Skin epidermis (tissue), 12 donors: ENCODE measurements at regions not wholly inside any gene's neighbourhood (a gene's known extent, or its start where the extent isn't known, plus 50 kb on each side); places are given as distances from the start of the nearest gene placed in this dataset.
A peak's percentile ranks its signal among the peaks of the same experiment; 100 is the strongest.
"Not testable (repeated sequence)": the region's sequence is repeated elsewhere in the genome, so short reads cannot be mapped to it uniquely, and the experiment has no call there.

ENCODE experiments used
- H3K27ac ChIP-seq, 21 experiments: fragments of 200-600 bp; sonication (generic) in 11 of 21; one replicate each; pipeline ENCODE4 v1.5.0; 2020; ENCODE audit warnings: mild to moderate bottlenecking in 3 of 21, inconsistent platforms in 2 of 21, moderate library complexity in 2 of 21
- H3K4me3 ChIP-seq, 7 experiments: fragments of 200-600 bp; sonication (generic) in 2 of 7; one replicate each; pipeline ENCODE4 v1.5.0; 2020; ENCODE audit warnings: inconsistent platforms in 2 of 7, mild to moderate bottlenecking in 2 of 7, moderate library complexity in 1 of 7

- H3K27ac ChIP-seq, result no peak overlapping the region
- H3K4me3 ChIP-seq, result no peak overlapping the region
Observed at GRCh38 chr11:121924191-121924590, 191.8 kb downstream of the BLID start.

- H3K4me3 ChIP-seq, result no peak overlapping the region
- no peak overlapping the region for H3K27ac ChIP-seq
Observed at GRCh38 chr11:121917482-121917881, 198.5 kb downstream of the BLID start.

- H3K4me3 ChIP-seq, result no peak overlapping the region
- no peak overlapping the region for H3K27ac ChIP-seq
Observed at GRCh38 chr11:121914508-121915059, 201.4 kb downstream of the BLID start.

GRCh38 chr11:121909596-121909995 is 206.4 kb downstream of the BLID start:
- H3K27ac ChIP-seq, result peak overlapping the region in 1 of 21 experiments; percentile 29
- H3K4me3 ChIP-seq, result no peak overlapping the region

- H3K4me3 ChIP-seq, result no peak overlapping the region
- H3K27ac ChIP-seq, result no peak overlapping the region
Observed at GRCh38 chr11:121907379-121907778, 208.6 kb downstream of the BLID start.

GRCh38 chr11:121904148-121904547 is 211.9 kb downstream of the BLID start:
- no peak overlapping the region for H3K4me3 ChIP-seq
- H3K27ac ChIP-seq, result no peak overlapping the region

- Histone ChIP-seq H3K4me3 (no peak overlapping the region), H3K27ac (no peak overlapping the region)
Observed at GRCh38 chr11:121901886-121902285, 214.1 kb downstream of the BLID start.

GRCh38 chr11:121901417-121901816 is 214.6 kb downstream of the BLID start:
- H3K4me3 ChIP-seq, H3K27ac ChIP-seq: not testable (repeated sequence)

GRCh38 chr11:121899520-121899919 is 216.5 kb downstream of the BLID start:
- no peak overlapping the region for H3K27ac ChIP-seq

GRCh38 chr11:121898903-121899302 is 217.1 kb downstream of the BLID start:
- H3K27ac ChIP-seq, result no peak overlapping the region
- no peak overlapping the region for H3K4me3 ChIP-seq

More at GRCh38 chr11:121899520-121899919, 216.5 kb downstream of the BLID start:
- no peak overlapping the region for H3K4me3 ChIP-seq

- Histone ChIP-seq H3K4me3 (no peak overlapping the region), H3K27ac (peak overlapping the region in 1 of 21 experiments; percentile 8)
Observed at GRCh38 chr11:121895919-121896318, 220.1 kb downstream of the BLID start.

GRCh38 chr11:121894581-121894980 is 221.4 kb downstream of the BLID start:
- Histone ChIP-seq H3K4me3 (no peak overlapping the region), H3K27ac (no peak overlapping the region)

- H3K27ac ChIP-seq, result no peak overlapping the region
- no peak overlapping the region for H3K4me3 ChIP-seq
Observed at GRCh38 chr11:121892863-121893262, 223.2 kb downstream of the BLID start.

GRCh38 chr11:121892131-121892681 is 223.8 kb downstream of the BLID start:
- no peak overlapping the region for H3K4me3 ChIP-seq
- peak overlapping the region in 4 of 21 experiments; percentile 3 to 58 (median 32) for H3K27ac ChIP-seq

GRCh38 chr11:121890946-121891515 is 225.0 kb downstream of the BLID start:
- Histone ChIP-seq H3K4me3 (no peak overlapping the region), H3K27ac (peak overlapping the region in 3 of 21 experiments; percentile 49 to 58 (median 49))

GRCh38 chr11:121890377-121890776 is 225.6 kb downstream of the BLID start:
- H3K4me3 ChIP-seq, result no peak overlapping the region

GRCh38 chr11:121889931-121890330 is 226.1 kb downstream of the BLID start:
- H3K27ac ChIP-seq, result no peak overlapping the region
- H3K4me3 ChIP-seq, result no peak overlapping the region

More at GRCh38 chr11:121890377-121890776, 225.6 kb downstream of the BLID start:
- peak overlapping the region in 1 of 21 experiments; percentile 58 for H3K27ac ChIP-seq

GRCh38 chr11:121889186-121889585 is 226.8 kb downstream of the BLID start:
- Histone ChIP-seq H3K4me3 (no peak overlapping the region), H3K27ac (no peak overlapping the region)

- Histone ChIP-seq H3K4me3 (no peak overlapping the region), H3K27ac (no peak overlapping the region)
Observed at GRCh38 chr11:121887976-121888557, 227.9 kb downstream of the BLID start.

- Histone ChIP-seq H3K27ac (no peak overlapping the region), H3K4me3 (no peak overlapping the region)
Observed at GRCh38 chr11:121887569-121887968, 228.4 kb downstream of the BLID start.

GRCh38 chr11:121886996-121887395 is 229.0 kb downstream of the BLID start:
- no peak overlapping the region for H3K4me3 ChIP-seq
- H3K27ac ChIP-seq, result no peak overlapping the region
